ENCODE measurements at regions not wholly inside any gene's neighbourhood (a gene's known extent, or its start where the extent isn't known, plus 50 kb on each side); places are given as distances from the start of the nearest gene placed in this dataset.
"Not testable (repeated sequence)": the region's sequence is repeated elsewhere in the genome, so short reads cannot be mapped to it uniquely, and the experiment has no call there.

DNA sequence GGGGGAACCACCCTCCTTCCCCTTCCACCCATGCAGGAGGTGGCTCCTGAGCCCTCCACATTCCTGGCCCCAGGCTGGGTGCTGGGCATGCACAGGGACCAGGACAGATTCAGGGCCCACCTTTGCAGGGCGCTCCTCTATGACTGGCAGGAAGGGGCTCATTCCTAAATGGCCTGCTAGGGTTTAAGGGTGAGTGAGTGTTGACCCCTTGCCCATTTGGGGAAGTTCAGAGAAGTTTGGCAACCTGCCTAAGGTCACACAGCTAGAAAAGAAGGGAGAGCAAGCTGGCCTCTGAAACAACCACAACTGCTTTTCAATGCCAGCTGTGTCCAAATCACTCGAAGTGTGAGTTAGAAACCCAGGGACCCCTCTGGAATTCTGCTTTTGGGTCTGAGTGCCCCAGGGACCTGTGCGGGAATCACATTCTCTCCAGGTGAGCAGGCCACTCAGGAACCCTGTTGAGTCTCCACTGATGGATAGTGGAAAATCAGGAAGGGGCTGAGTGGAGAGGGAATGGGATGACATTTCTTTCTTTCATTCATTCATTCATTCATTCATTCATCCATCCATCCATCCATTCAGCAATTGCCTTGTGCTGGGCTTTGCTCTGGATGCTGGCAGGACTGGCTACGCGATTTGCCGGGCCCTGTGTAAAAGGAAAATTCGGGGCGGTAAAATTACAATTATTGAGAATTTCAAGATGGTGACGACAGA is 191.9 kb downstream of the C9orf50 start:
- no peak for DNase-seq

DNA sequence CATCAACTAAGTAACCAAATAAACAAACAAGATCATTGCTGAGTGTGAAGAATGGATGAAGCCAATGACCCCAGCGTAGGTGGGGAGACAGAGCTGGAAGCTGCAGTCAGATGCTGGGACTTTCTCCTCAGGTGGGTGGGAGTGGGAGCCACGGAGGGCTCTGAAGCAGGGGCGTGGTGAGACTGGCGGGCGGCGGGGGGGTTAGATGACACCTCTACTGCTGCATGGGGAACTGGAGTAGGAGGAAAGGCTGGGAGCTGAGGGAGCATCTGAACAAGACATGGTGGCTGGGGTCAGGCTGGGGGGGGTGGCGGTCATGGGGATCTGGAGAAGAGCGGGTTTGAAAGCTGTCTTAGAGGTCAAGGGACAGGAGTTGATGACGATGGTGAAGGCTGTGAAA is 193.8 kb downstream of the C9orf50 start:
- no peak for DNase-seq

- DNase-seq = not testable (repeated sequence)
Observed at GRCh38 chr9:129423755-129424154, 197.1 kb downstream of the C9orf50 start.

DNA sequence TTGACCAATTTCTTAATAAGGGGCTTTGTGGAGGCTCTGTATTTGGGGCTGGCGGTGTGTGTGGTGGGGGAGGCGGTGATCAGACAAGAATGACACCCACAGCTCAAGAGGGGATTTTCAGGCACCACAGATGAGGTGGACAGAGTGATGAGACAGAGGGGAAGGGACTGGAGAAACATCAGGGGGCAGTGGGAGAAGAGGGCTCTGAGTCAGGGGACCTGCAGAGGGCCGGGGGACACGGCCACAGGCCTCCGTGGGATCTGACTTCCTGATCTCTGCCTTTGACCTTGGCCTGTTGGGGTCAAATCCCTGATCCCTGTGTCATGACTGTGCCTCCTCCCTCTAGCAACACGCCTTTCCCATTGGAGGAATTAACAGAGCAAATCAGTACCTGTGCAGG is 197.7 kb downstream of the C9orf50 start:
- no peak for DNase-seq

DNA sequence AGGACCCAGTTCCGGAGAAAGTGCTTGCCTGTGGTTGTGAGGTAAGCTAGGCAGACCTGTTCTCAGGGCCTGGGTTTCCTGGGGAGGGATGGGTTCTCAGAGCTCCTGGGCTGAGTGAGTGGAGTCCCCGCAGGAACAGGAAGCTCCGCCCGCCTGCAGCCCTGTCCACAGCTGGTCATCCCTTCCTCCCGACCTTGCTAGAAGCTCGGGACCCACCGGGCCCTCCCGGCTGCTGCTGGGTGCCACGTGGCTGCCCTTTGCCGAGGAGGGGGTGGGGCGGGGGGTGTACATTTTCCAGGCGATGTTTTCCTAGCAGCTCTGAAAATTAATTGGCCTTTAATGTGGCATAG is 198.1 kb downstream of the C9orf50 start:
- DNase-seq = no peak

DNA sequence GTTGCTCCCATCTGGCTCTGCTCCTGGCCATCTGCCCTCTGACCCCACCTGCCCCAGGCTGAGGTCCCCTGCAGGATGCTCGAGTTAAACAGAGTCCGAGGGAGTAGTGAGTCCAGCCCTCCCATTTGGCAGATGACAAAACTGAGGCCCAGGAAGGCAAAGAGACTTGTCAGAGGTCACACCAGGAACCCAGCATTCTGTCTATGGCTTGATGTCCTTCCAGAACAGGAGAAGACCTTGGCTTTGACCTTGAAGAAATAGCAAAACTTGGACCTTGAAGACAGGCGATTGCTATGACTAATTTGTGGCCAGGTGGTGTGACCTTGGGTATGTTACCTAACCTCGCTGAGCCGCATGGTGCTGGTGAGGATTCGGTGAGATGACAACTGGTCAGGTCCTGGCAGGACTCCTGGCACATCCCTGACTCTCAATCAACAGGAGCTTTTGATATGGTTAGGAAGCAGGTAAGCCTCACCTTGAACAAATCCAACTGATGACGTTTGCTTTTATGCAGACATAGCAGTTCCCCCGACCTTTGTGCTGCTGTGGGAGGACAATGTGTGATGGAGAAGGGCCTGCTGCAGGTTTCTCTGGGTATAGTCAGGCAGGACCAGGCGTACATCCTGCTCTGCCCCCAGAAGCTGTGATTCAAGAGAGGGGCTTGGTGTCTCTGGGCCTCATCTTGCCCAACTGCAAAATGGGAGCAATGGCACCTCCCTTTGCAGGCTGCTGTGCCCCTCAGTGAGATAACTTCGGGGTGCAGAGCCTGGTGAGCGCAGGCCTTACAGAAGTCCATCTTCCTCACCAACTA is 198.7 kb downstream of the C9orf50 start:
- DNase-seq = no peak

GRCh38 chr9:129421371-129421770 is 199.5 kb downstream of the C9orf50 start:
- DNase-seq = no peak

DNA sequence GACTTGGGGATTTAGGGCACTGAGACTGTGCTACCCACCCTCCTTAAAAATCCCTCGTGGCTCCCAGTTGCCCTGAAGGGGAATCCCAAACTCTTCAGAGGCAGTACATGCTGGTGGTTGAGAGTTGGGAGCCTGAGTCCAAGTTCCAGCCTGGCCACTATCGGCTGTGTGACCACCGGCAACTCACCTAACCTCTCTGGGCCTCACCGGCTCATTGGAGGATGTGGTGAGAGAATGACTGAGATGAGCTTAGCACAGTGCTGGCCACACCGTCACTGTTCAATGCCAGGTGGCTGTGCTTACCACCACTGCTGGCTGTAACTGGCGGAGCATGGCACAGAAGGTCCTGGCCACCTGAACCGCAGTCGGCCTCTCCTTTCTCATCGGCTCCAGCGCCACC is 200.2 kb downstream of the C9orf50 start:
- no peak for DNase-seq

DNA sequence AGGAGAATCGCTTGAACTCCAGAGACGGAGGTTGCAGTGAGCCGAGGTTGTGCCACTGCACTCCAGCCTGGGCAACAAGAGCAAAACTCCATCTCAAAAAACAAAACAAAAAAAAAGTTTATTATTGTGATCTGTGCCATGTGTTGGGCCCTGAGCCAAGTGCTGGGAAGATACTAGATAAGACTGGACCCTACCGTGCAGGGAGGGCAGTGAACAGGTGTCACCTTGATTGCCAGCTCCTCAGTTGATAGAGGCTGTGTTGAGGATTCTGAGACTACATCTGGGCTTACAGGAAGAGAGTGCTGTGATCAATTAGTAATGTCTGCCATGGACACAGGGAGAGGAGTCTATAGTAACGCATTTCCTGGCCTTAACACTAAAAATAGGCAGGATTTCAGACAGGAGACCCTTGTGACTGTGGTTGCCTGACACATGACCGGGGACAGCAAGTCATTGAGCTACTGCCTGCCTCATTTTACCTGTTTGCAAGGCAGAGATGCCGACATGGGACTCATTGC is 201.5 kb downstream of the C9orf50 start:
- DNase-seq = no peak

- no peak for DNase-seq
Observed at GRCh38 chr9:129418451-129418850, 202.4 kb downstream of the C9orf50 start.

GRCh38 chr9:129416821-129417539 is 203.9 kb downstream of the C9orf50 start:
- DNase-seq = no peak

DNA sequence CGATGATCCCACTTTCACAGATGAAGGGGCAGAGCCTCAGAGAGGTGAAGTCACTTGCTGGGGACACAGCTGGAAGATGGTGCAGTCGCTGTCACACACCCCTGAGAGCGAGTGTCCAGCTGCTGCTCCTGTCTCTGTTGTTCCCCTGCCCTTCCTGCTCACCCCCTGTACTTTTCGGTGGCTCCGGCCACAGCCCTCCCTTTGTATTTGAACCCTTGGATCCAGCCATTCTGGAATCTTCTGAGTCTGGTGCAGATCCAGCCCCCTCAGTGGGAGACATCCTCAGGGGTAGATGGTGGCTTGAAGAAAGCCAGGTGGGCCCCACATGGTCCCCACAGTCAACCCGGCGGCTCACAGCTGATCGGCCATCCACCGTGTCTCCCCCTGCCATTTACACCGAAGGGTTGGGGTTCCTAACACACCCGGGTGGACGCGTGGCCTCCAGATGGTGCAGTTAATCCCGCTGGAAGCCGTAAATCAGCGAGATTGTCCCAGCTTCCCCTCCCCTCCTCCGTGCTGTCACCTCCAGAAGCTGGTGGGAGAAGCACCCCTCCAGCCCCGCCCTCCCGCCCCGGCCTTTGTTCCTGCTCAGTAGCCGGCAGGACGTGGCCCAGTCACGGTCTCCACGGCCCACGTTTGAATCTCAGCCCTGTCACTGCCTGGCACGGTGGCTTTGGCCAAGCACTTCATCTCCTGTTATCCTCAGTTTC is 204.8 kb downstream of the C9orf50 start:
- DNase-seq = no peak

GRCh38 chr9:129414993-129415941 is 205.6 kb downstream of the C9orf50 start:
- no peak for DNase-seq

GRCh38 chr9:129414377-129414992 is 206.4 kb downstream of the C9orf50 start:
- no peak for DNase-seq

DNA sequence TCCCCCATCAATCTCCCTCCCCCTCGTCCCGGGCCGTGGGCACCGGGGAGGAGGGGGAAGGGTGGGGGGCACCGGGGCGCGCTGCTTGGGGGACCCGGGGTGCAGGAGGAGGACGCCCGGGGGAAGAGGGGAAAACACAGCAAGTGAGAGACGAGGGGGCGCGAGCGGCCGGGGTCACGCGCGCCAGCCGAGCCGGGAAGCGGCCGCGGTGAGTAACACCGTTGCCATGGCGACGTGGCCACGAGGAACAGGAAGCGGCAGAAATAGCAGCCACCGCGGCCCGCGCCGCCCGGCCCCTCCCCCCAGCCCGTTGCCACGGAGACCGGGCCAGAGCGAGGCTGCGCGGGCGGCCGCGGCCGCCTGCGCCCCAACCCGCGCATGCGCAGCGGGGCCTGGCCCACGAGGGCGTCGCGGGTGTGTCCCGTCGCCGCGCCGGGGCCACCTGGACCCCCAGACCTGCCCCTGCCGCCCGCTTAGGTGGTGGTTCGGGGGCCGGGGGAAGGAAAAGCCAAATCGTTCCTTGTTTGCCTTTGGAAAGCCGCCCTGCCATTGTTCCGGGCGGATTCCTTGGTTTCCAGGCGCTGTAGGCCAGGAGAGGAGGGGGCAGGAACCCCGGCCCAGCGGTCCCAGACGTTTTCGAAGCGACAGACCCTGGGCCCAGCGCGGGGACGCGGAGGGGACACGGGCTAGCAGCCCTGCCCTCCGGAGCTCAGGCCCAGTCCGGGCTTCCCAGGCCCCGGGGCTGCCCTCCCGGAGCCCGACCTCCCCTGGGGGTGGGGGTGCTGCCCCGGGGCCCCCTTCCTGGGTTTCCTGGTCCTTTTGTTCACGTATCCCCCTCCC is 207.1 kb downstream of the C9orf50 start:
- DNase-seq = peak; percentile 74

DNA sequence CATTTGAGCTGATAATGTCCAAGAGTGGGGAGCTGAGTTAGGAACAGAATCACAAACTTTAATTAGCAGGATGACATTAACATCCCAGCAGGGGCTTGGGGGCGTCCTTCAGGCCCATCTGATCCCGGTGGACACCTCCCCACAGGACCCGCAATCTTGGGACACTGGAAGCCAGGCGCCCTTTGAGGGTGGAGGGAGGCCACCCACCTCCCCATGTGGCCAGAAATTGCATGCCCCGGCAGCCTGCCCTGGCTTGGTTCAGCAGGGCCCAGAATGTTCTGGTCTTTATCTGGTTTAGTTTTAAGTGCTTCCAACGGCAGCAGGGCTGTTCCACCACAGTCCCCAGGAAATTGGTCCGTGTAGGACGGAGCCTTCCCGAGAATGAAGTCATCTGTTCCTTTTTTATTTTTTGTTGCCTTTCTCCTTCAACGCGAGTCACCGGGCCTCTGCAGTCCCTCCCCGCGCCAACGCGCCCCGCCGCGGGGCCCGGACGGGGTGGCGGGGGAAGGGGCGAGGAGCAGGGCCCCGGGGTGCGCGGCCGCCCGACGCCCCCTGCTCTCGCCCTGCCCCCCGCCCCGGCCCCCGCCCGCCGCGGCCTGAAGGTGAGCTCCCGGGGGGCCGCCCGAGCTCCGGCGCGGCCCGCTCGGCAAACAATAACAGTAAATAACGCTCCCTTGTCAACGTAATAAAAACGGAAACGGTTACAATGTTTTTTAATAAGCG is 207.9 kb downstream of the C9orf50 start:
- DNase-seq = peak; percentile 48

DNA sequence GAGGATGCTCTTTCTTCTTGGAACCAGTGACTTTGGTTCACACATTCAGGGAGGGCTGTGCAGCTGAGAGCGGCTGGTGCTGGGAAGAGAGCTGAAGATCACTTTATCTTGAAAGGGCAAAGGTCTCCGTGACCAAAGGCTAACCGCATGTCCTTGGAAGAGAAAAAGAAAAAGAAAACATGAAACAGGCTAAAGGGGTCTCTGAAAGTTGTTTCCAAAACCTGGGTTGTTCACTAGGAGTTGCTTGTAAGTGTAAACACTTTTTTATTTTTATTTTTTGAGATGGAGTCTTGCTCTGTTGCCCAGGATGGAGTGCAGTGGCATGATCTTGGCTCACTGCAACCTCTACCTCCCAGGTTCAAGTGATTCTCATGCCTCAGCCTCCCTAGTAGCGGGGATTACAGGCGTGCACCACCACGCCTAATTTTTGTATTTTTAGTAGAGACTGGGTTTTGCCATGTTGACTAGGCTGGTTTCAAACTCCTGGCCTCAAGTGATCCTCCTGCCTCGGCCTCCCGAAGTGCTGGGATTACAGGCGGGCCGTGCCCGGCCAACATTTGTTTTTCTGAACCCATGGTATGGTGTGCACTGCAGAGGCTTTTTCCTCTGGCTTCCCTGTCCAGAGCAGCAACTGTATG is 208.6 kb downstream of the C9orf50 start:
- DNase-seq = not testable (repeated sequence)

GRCh38 chr9:129411501-129412175 is 209.3 kb downstream of the C9orf50 start:
- DNase-seq = no peak
